Neural progenitor cell (in vitro differentiated cells): ENCODE measurements at regions not wholly inside any gene's neighbourhood (a gene's known extent, or its start where the extent isn't known, plus 50 kb on each side); places are given as distances from the start of the nearest gene placed in this dataset.

ENCODE experiments used
- CTCF ChIP-seq: fragments of 200-600 bp; sonication (generic); IDR thresholded peaks from 2 replicates; pipeline ENCODE4 v1.5.1; 2017; ENCODE audit warnings: antibody characterized with exemption, mild to moderate bottlenecking
- EZH2phosphoT487 ChIP-seq: fragments of 200-600 bp; sonication (generic); IDR thresholded peaks from 2 replicates; pipeline ENCODE4 v1.6.1; 2017; ENCODE audit warnings: antibody characterized with exemption

- TF ChIP-seq CTCF (no peak), EZH2phosphoT487 (no peak)
Observed at GRCh38 chr5:81907012-81907635, 64.7 kb upstream of the ATG10 start.
